Embryonic facial prominence (tissue), 1 donor: ENCODE measurements at regions not wholly inside any gene's neighbourhood (a gene's known extent, or its start where the extent isn't known, plus 50 kb on each side); places are given as distances from the start of the nearest gene placed in this dataset.
A peak's percentile ranks its signal among the peaks of the same experiment; 100 is the strongest.
"Not testable (repeated sequence)": the region's sequence is repeated elsewhere in the genome, so short reads cannot be mapped to it uniquely, and the experiment has no call there.

Source experiments
- DNase-seq: peaks from one replicate; pipeline ENCODE4 v3.0.0-alpha.2; 2016; ENCODE audit errors: extremely low spot score

DNA sequence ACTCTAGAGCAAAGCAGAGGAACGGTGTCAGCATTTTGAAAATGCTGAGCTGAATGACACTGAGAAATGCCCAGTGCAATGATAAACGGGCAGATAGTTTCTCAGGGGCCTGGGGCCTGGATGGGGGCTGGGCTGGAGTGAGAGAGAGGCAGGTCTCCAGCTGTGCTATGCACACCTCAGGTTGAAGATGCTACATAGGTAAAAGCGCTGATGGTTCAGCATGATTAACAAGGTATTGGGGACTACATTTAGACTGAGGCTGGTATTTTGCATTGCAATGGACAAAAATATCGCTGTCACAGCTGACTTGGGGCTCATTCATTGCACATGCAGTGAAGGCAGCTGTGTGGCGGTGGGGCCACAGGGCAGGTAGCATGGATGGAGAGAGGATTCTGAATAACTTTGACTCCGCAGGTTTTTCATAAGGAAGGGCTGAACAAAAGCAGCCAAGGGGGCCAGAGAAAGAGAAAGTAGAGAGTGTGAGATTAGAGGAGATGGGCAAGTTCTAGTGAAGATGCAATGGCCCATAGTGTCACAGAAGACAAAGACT, 290.8 kb upstream of the ZNF32 start:
- no peak for DNase-seq

DNA sequence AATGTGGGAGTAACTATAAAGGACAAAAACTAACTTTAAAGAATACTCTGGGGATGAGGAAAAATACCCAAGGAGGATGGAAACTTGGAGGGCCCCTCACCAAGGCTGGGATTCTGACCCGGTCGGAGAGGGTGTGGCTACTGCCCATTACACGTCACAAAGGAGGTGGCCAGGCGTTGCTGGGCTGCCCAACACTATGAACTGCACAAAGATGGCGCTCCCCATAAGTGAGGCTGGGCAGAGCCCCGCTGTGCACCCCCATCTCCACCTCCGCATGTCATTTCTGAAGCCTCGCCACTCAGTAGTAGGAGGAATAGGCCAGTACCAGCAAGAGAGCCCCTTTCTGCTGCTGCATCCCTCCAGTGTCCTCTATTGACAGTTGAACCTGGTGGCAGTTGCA, 290.1 kb upstream of the ZNF32 start:
- DNase-seq = no peak

GRCh38 chr10:43931308-43931930, 282.7 kb upstream of the ZNF32 start:
- no peak for DNase-seq

- DNase-seq = no peak
Measured at GRCh38 chr10:43930777-43931176, 282.1 kb upstream of the ZNF32 start.

DNA sequence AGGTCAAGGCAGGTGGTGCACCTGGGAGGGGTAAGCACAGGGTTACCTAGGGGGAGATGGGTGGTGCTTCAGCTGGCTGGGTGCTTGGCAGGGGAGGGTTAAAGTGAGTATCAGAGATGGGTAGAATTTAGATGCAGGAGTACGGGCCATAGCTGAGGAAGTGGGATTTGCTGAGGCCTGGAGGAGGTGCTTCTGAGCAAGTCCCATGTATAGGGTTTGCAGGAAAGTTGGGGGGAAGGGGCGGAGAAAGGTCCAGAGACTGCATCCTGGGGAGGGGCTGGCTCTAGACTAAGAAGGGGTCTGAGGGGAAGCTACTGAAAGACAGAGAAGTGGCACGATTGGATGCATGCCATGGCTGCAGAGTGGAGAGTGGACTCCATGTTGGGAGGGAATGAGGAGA, 281.6 kb upstream of the ZNF32 start:
- DNase-seq = no peak

DNA sequence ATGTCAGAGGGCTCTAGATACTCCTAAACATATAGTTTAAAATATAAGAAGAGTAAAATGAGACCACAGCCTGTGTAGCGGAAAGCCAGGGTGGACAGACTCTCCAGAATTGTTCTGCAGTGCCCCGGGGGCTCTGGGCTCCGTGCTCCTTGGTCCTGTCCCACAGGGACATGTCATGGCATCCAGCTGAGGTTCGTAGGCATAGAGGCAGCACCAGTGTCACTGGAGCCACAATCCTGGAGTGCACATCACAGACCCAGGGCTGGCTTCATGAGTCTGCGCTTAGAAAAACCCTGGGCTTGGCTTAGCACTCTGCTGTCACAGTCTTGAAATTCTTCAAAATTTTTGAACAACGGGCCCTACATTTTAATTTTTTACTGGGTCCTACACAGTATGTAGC, 280.4 kb upstream of the ZNF32 start:
- no peak for DNase-seq

- DNase-seq = no peak
Measured at GRCh38 chr10:43928425-43928968, 279.8 kb upstream of the ZNF32 start.

DNA sequence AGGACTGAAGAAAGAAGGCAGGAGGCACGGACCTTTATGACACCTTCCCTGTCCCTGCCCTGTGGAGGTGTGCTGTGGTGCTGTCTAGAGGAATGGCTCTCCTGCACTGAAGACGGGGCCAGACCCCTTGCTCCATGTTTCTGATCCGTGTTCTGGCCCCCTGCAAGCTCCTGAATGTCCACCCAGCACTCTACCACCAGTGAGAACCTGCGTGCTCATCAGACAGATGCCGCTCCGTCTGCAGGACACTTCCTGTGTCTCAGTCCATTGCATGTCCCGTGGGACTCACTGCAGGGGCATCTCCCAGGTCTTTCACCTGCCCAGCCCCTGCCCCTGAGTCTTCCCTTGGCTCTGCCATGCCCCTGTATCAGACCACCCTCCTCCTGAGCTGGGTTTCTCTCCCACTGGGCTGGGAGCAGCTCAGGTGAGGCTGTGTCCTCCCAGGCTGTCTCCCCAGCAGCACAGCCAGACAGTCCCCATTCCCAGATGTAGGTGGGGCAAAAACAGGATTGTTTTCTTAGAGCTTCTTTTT, 278.3 kb upstream of the ZNF32 start:
- no peak for DNase-seq

GRCh38 chr10:43926371-43926770, 277.7 kb upstream of the ZNF32 start:
- DNase-seq = no peak

DNA sequence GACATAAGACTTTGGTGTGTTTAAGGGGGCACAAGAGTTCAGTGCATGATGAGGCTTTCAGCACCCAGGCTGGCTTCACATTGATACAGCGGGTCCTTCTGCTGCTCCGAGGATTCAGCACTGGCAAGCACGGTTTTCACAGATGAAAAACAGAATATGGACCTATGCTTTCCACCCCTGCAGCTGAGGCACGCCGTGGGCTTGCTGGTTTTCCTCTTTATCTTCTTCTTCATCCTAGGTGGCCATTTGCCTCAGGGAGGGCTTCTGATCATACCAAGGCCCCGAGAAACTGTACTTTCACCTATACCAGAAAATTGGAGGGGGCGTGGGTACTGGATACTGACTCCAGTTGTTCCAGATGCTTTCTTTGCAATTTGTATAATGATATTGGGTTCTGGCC, 277.1 kb upstream of the ZNF32 start:
- no peak for DNase-seq

DNA sequence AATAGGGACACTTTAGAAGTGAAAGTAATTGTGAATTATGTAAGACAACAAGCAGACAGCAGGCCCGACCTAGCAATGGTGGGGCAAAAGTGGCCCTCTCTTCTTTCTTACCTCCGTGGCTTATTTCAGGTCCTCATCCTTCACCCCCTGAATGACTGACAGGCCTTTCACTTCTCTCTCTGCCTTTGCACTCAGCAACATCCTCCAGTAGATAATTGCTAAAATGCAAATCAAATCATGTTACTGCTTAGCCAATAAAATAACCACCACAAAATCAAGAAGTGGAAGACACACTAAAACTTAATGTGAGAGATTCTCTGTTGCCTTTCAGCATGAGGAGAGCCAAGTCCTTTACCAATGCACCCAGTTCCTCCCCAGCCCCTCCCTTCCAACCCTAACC, 274.6 kb upstream of the ZNF32 start:
- no peak for DNase-seq

GRCh38 chr10:43922335-43923280, 273.9 kb upstream of the ZNF32 start:
- DNase-seq = no peak

GRCh38 chr10:43921881-43922280, 273.2 kb upstream of the ZNF32 start:
- no peak for DNase-seq

- DNase-seq = no peak
Measured at GRCh38 chr10:43921478-43921877, 272.8 kb upstream of the ZNF32 start.

DNA sequence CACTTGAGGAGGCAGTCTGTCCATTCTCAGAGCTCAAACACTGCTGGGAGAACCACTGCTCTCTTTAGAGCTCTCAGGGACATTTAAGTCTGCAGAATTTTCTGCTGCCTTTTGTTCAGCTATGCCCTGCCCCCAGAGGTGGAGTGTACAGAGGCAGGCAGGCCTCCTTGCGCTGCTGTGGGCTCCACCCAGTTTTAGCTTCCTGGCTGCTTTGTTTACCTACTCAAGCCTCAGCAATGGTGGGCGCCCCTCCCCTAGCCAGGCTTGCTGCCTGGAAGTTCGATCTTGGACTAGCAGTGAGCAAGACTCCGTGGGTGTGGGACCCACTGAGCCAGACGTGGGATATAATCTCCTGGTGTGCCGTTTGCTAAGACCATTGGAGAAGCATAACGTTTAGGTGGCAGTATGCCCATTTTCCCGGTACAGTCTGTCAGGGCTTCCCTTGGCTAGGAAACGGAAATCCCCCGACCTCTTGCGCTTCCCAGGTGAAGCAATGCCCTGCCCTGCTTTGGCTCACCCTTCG, 271.6 kb upstream of the ZNF32 start:
- not testable (repeated sequence) for DNase-seq

DNA sequence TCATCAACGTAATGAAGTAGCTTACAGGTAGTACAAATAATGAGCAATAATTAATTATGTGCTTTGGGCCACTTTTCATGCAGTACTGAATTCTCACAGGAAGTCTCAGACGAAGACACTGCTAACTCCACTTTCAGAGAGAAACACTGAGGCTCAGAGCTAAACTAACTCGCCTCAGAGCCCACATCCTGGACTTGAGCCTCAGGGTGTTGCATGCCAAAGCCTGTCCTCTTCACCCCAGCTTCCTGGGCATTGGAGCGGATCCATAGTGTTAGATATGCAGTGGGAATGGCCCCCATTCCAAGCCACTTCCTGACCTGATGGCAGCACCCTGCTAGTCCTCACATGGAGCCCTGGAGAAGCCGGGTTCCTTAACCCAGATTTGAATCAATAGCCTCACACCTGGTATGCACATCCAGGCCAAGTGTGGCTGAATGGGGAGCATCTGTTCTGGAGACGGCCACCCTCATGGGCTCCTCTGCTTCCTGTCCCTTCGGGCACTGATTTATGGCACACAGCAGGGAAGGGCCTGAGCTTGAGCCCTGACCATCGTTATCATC, 265.1 kb upstream of the ZNF32 start:
- DNase-seq = no peak

- no peak for DNase-seq
Measured at GRCh38 chr10:43912469-43912868, 263.8 kb upstream of the ZNF32 start.

GRCh38 chr10:43906490-43906889, 257.8 kb upstream of the ZNF32 start:
- no peak for DNase-seq

GRCh38 chr10:43905512-43906236, 257.0 kb upstream of the ZNF32 start:
- DNase-seq = peak; percentile 14

- DNase-seq = no peak
Measured at GRCh38 chr10:43904844-43905243, 256.2 kb upstream of the ZNF32 start.

DNA sequence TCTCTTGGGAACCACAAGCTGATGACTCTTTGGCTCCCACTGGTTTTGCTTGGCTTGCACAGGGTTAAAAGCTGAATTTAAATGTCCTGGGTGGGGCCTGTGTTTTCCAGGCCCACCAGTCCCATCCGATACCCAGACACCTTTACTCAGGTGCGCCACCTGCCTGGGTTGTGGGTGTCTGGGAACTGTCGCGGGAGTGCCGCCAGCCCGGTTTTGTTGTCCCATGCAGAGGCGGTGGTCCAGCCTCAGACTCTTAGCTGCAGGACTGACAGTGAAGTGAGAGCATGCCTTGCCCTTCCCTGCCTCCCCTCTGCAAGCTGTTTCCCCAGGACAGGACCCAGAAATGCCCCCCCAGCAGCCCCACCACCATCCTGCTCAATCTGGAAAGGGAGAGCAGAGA, 255.6 kb upstream of the ZNF32 start:
- DNase-seq = no peak
